Karpas-422 (cell line): ENCODE measurements at regions not wholly inside any gene's neighbourhood (a gene's known extent, or its start where the extent isn't known, plus 50 kb on each side); places are given as distances from the start of the nearest gene placed in this dataset.

Experiments used
- DNase-seq: peaks from one replicate; pipeline ENCODE4 v3.0.0-alpha.2; 2015
- H2AFZ ChIP-seq: fragments of 200-600 bp; sonication (generic); 2 replicates; pipeline ENCODE4 v1.6.1; 2014; ENCODE audit warnings: antibody characterized with exemption, low read length, mixed read lengths
- H3K27ac ChIP-seq: fragments of 200-600 bp; sonication (generic); 2 replicates; pipeline ENCODE4 v1.5.1; 2014; ENCODE audit warnings: mild to moderate bottlenecking, low read length, moderate library complexity
- H3K27me3 ChIP-seq: fragments of 200-600 bp; sonication (generic); 2 replicates; pipeline ENCODE4 v1.6.1; 2014; ENCODE audit warnings: low read length, mixed read lengths
- H3K36me3 ChIP-seq: fragments of 200-600 bp; sonication (generic); 2 replicates; pipeline ENCODE4 v1.6.1; 2014; ENCODE audit warnings: low read length, mixed read lengths; ENCODE audit not compliant: insufficient read depth
- H3K4me1 ChIP-seq: fragments of 200-600 bp; sonication (generic); 2 replicates; pipeline ENCODE4 v1.6.1; 2014; ENCODE audit warnings: mild to moderate bottlenecking, low read length, mixed read lengths
- H3K4me2 ChIP-seq: fragments of 200-600 bp; sonication (generic); 2 replicates; pipeline ENCODE4 v1.6.1; 2014; ENCODE audit warnings: low read length, low read depth, mild to moderate bottlenecking; ENCODE audit not compliant: poor library complexity, severe bottlenecking
- H3K4me3 ChIP-seq: fragments of 200-600 bp; sonication (generic); 2 replicates; pipeline ENCODE4 v1.5.1; 2014; ENCODE audit warnings: mild to moderate bottlenecking, antibody characterized with exemption, low read length, mixed read lengths
- H3K79me2 ChIP-seq: fragments of 200-600 bp; sonication (generic); 2 replicates; pipeline ENCODE4 v1.6.1; 2014; ENCODE audit warnings: mild to moderate bottlenecking, low read length, mixed read lengths
- H3K9ac ChIP-seq: fragments of 200-600 bp; sonication (generic); 2 replicates; pipeline ENCODE4 v1.6.0; 2014; ENCODE audit warnings: low read length
- H3K9me2 ChIP-seq: fragments of 200-600 bp; sonication (generic), shearing (Covaris generic); replicated peaks from 2 replicates; pipeline ENCODE4 v1.6.0; 2014; ENCODE audit warnings: mild to moderate bottlenecking, low read length, moderate library complexity; ENCODE audit not compliant: insufficient read depth
- H3K9me3 ChIP-seq: fragments of 300-700, 200-600 bp; sonication (generic); 2 replicates; pipeline ENCODE4 v1.6.1; 2014; ENCODE audit warnings: low read length, mixed read lengths
- H4K20me1 ChIP-seq: fragments of 200-600 bp; sonication (generic); 2 replicates; pipeline ENCODE4 v1.6.1; 2014; ENCODE audit warnings: mild to moderate bottlenecking, antibody characterized with exemption, low read length, low read depth; ENCODE audit not compliant: insufficient read depth

DNA sequence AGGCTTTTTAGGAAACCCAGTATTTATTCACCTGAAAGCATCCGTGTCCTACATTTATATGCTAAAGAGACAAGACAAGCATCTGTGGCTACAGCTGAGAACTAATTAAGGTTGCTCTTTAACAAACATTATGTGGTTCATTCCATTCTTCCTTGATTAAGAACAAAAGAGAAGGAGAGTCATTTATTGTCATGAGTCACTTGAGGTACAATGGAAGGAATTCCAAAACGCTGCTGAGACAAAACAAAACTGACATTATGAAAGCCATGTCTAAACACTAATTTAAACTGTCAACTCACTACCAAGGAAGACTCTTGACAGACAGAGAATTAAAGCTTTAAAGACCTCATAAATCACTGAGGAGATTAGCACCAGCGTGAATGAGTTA lies 214.4 kb downstream of the BMP4 start:
- H3K79me2 ChIP-seq = no peaks in the 10 kb centered on the region
- 0 out of 2 replicates have a peak, but pooled peaks cover 8% of the 10 kb centered on the region for H3K27me3 ChIP-seq
- no peaks in the 10 kb centered on the region for H3K36me3 ChIP-seq
- no peak overlapping the region for H3K4me3 ChIP-seq
- no peak overlapping the region for H3K9ac ChIP-seq
- no peaks in the 10 kb centered on the region for H3K9me3 ChIP-seq
- no peak overlapping the region for H3K27ac ChIP-seq
- no peaks in the 10 kb centered on the region for H3K4me1 ChIP-seq
- no peak overlapping the region for H2AFZ ChIP-seq
- no peaks in the 10 kb centered on the region for H4K20me1 ChIP-seq
- no peak overlapping the region for H3K4me2 ChIP-seq
- DNase-seq = no peak
- no peaks in the 10 kb centered on the region for H3K9me2 ChIP-seq

DNA sequence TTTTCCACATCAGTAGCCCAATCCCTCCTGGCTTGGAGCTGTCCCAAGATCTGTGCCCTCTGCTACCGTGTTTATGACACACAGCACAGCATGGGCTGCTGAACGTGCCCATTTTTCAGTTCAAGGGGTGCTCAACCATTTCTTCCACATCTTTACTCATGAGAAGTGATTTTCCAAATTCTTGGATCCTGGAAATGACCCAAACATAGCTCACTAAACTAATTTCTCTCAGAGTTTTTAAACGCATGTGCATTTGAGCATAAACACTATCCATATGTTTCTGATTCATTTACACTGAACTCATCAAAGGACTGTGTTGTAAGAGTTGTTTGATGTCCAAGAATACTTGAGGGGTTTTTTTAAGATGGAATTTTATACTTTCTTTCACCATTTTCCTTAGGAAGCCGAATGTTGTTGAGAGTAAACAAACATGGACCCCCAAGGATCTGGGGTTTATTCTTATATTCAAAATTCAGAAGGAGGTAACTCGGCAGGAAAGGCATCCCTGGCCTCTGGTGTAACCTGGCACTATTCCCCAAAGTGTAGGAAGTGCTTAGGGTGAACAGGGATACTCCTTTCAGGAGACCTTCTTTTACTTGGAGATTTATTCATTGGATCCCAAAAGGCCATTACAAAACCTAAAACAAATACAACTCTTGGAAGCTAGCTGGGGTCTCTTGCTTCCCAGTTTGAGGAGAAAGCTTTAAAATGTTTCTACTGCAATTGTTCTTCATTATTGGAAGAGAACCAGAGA lies 215.0 kb downstream of the BMP4 start:
- H3K4me3 ChIP-seq = no peak overlapping the region
- H3K9me3 ChIP-seq = no peaks in the 10 kb centered on the region
- H3K9me2 ChIP-seq = no peaks in the 10 kb centered on the region
- H3K27ac ChIP-seq = no peak overlapping the region
- no peaks in the 10 kb centered on the region for H3K36me3 ChIP-seq
- no peaks in the 10 kb centered on the region for H3K79me2 ChIP-seq
- 0 out of 2 replicates have a peak, but pooled peaks cover 8% of the 10 kb centered on the region for H3K27me3 ChIP-seq
- no peak overlapping the region for H3K4me2 ChIP-seq
- no peaks in the 10 kb centered on the region for H4K20me1 ChIP-seq
- no peak overlapping the region for H3K9ac ChIP-seq
- DNase-seq = no peak
- no peak overlapping the region for H2AFZ ChIP-seq
- no peaks in the 10 kb centered on the region for H3K4me1 ChIP-seq

DNA sequence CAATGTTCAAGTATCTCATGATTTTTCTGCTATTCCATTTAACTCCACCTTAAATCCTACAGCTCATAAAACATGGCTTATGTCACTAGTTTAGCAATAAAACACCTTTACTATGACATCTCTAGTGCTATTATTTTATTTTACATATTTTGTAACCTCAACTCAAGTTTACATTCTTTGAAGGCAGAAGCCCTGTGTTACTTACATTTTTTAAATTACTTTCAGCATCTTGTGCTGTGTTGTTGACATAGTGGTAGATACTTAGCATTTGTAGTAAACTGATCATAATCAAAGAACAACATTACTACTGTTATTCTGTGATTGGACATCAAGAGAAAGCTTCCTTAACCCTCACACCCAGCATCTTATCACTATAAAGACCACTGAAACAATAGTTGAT lies 216.1 kb downstream of the BMP4 start:
- Histone ChIP-seq H3K9ac (no peak overlapping the region), H3K79me2 (no peaks in the 10 kb centered on the region), H4K20me1 (no peaks in the 10 kb centered on the region), H3K4me3 (no peak overlapping the region), H3K27me3 (0 out of 2 replicates have a peak, but pooled peaks cover 8% of the 10 kb centered on the region), H2AFZ (no peak overlapping the region), H3K27ac (no peak overlapping the region), H3K4me2 (no peak overlapping the region), H3K9me2 (no peaks in the 10 kb centered on the region), H3K4me1 (no peaks in the 10 kb centered on the region), H3K9me3 (no peaks in the 10 kb centered on the region), H3K36me3 (no peaks in the 10 kb centered on the region)
- DNase-seq = no peak

DNA sequence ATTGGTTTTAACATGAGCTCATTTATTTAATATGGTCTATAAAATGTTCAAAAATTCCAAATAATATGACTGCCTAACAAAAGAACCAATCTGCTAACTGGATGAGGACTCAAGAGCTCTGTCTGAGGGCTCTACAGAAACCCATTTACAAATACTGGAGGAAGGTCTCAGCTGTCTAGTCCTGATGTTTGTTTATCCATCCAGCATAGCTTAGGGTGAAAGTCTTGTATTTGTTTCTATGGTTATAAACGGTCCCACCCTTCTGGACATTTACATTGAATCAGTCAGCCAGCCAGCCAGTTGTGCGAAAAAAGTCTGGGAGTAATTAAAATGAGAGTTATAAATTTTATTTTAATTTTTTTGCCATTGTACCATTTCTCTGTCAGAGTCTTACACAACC lies 220.7 kb downstream of the BMP4 start:
- Histone ChIP-seq H3K9ac (no peak overlapping the region), H3K36me3 (no peaks in the 10 kb centered on the region), H3K9me2 (no peaks in the 10 kb centered on the region), H3K4me3 (no peak overlapping the region), H3K9me3 (no peaks in the 10 kb centered on the region), H3K4me1 (no peaks in the 10 kb centered on the region), H3K4me2 (no peak overlapping the region), H4K20me1 (no peaks in the 10 kb centered on the region), H3K79me2 (no peaks in the 10 kb centered on the region), H3K27me3 (no peaks in the 10 kb centered on the region), H2AFZ (no peak overlapping the region), H3K27ac (no peak overlapping the region)
- no peak for DNase-seq

DNA sequence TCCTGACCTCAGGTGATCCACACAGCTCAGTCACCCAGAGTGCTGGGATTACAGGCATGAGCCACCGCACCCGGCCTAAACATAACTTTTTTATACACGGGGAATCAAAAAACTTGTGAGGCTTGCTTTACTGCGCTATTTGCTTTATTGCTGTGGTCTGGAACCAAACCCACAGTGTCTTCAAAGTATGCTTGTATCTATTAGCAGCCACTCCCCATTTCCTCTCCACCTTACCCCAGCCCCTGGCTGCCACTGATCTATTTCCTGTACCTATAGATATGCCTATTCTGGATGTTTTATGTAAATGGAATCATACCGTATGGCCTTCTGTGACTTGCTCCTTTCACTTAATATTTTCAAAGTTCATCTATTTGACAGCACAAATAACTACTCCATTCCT lies 233.4 kb downstream of the BMP4 start:
- H2AFZ ChIP-seq = no peak overlapping the region
- H3K4me2 ChIP-seq = no peak overlapping the region
- H3K79me2 ChIP-seq = no peaks in the 10 kb centered on the region
- H3K4me3 ChIP-seq = no peak overlapping the region
- H3K9me2 ChIP-seq = no peaks in the 10 kb centered on the region
- H3K27me3 ChIP-seq = no peaks in the 10 kb centered on the region
- no peak for DNase-seq
- H3K9ac ChIP-seq = no peak overlapping the region
- H3K27ac ChIP-seq = no peak overlapping the region
- no peaks in the 10 kb centered on the region for H3K36me3 ChIP-seq
- no peaks in the 10 kb centered on the region for H4K20me1 ChIP-seq
- no peaks in the 10 kb centered on the region for H3K9me3 ChIP-seq
- no peaks in the 10 kb centered on the region for H3K4me1 ChIP-seq

DNA sequence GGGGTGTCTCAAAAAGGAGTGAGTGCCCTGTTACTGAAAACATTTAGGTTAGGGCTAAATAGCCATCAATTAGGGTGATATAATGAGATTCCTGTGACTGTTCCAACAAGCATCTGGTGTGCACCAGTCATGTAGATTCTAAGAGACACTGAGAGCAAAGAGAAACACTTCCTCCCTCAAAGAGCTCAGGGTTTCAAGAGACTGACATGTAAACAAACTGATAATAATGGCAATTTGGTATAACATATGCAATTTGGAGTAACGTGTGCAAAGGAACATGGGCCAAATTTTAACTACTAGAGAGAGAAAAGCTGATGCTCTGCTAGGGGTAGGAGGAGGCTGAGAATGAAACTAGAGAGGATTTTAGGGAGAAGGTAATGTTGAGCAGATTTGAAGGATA lies 237.1 kb downstream of the BMP4 start:
- no peaks in the 10 kb centered on the region for H3K79me2 ChIP-seq
- no peaks in the 10 kb centered on the region for H4K20me1 ChIP-seq
- no peak overlapping the region for H3K4me3 ChIP-seq
- no peak overlapping the region for H3K4me2 ChIP-seq
- no peaks in the 10 kb centered on the region for H3K36me3 ChIP-seq
- H3K27ac ChIP-seq = no peak overlapping the region
- H3K9me2 ChIP-seq = no peaks in the 10 kb centered on the region
- no peaks in the 10 kb centered on the region for H3K9me3 ChIP-seq
- no peak for DNase-seq
- no peaks in the 10 kb centered on the region for H3K27me3 ChIP-seq
- H3K4me1 ChIP-seq = no peaks in the 10 kb centered on the region
- H2AFZ ChIP-seq = no peak overlapping the region
- H3K9ac ChIP-seq = no peak overlapping the region

DNA sequence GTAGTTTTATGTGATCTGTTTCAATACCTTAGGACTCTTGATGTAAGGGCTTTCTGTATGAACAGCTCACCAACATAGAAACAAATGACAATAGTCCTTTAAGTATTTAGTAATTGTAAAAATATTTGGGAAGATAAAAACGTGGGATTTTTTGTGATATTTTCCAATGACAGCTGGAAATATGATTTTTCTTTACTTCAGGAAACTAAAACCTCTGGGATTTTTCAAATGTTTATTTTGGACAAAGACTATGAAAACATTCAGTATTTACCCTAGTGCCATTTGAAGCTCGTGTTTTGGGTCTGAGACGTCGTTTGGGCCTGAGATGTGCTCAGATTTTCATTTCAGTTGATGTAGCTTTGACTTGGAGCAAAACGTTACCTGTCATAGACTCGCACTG lies 240.0 kb downstream of the BMP4 start:
- no peak overlapping the region for H3K9ac ChIP-seq

DNA sequence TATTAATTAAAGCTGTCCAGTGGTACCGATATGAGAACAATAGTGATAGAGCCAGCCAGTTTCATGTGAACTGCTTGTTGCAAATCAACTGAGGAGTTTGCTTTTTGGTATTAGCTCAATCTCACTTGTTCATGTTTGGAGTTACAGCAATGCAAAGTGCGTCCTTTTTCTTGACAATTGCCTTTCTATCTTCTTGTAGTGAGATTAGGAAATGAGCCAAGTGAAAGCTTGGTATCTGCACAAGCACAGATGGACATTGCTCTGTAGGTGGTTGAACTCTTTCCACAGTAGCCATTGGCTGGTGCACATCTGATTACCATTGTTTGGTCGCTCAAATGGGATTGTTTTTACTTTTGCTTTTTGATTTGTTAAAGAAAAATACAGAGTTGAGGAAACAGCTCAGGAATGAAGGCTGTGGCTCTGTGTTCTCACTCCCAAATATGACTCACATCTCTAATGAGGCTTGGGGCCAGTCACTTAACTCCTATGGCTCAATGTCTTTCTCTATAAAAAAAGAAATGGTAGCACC lies 241.4 kb downstream of the BMP4 start:
- no peaks in the 10 kb centered on the region for H3K9me2 ChIP-seq
- no peaks in the 10 kb centered on the region for H4K20me1 ChIP-seq
- H3K79me2 ChIP-seq = no peaks in the 10 kb centered on the region
- no peak overlapping the region for H3K4me3 ChIP-seq
- H3K4me2 ChIP-seq = no peak overlapping the region
- no peaks in the 10 kb centered on the region for H3K4me1 ChIP-seq
- H3K27me3 ChIP-seq = no peaks in the 10 kb centered on the region
- H3K27ac ChIP-seq = no peak overlapping the region
- H3K9me3 ChIP-seq = no peaks in the 10 kb centered on the region
- no peak for DNase-seq
- H2AFZ ChIP-seq = no peak overlapping the region
- H3K36me3 ChIP-seq = no peaks in the 10 kb centered on the region
- H3K9ac ChIP-seq = no peak overlapping the region

More for the DNA sequence above, 240.0 kb downstream of the BMP4 start:
- Histone ChIP-seq H3K4me3 (no peak overlapping the region), H4K20me1 (no peaks in the 10 kb centered on the region), H3K36me3 (no peaks in the 10 kb centered on the region), H3K27ac (no peak overlapping the region), H2AFZ (no peak overlapping the region), H3K4me2 (no peak overlapping the region), H3K27me3 (no peaks in the 10 kb centered on the region), H3K9me3 (no peaks in the 10 kb centered on the region), H3K4me1 (no peaks in the 10 kb centered on the region), H3K9me2 (no peaks in the 10 kb centered on the region), H3K79me2 (no peaks in the 10 kb centered on the region)
- no peak for DNase-seq
